Fibroblast of villous mesenchyme (primary cell): ENCODE measurements at regions not wholly inside any gene's neighbourhood (a gene's known extent, or its start where the extent isn't known, plus 50 kb on each side); places are given as distances from the start of the nearest gene placed in this dataset.
"Not testable (repeated sequence)": the region's sequence is repeated elsewhere in the genome, so short reads cannot be mapped to it uniquely, and the experiment has no call there.

Experiments used
- DNase-seq: peaks from one replicate; pipeline ENCODE4 v3.0.0-alpha.2; 2010; ENCODE audit warnings: low read depth
- H3K4me3 ChIP-seq: 2 replicates; pipeline ENCODE4 v1.5.1; 2011; ENCODE audit warnings: low read depth, mild to moderate bottlenecking, low read length
- TF ChIP-seq, protein P1 (sequence below): IDR thresholded peaks from 2 replicates; pipeline ENCODE4 v1.5.1; 2012; ENCODE audit warnings: low read depth, mild to moderate bottlenecking, low read length; ENCODE audit not compliant: insufficient read depth

DNA sequence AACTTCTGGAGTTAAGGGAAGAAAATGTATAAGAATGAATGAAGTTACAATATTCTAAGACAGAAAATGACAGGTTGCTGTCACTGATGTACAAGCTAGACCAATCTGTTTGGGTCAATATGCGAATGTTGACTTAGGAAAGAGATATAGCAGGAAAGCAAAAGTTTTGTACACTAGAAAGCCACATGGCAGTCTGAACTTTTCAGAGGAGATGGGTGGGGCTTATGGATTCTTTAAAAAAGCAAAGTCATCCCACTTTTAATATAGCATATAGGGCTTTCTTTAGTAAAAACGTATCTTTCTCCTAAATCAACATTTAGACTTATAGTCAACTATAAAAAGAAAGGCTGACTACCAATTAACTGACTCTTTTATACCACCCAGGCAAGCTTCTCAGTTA is 381.2 kb downstream of the PTPRC start:
- H3K4me3 ChIP-seq = no peak overlapping the region
- DNase-seq = no peak
- TF ChIP-seq, protein P1, sequence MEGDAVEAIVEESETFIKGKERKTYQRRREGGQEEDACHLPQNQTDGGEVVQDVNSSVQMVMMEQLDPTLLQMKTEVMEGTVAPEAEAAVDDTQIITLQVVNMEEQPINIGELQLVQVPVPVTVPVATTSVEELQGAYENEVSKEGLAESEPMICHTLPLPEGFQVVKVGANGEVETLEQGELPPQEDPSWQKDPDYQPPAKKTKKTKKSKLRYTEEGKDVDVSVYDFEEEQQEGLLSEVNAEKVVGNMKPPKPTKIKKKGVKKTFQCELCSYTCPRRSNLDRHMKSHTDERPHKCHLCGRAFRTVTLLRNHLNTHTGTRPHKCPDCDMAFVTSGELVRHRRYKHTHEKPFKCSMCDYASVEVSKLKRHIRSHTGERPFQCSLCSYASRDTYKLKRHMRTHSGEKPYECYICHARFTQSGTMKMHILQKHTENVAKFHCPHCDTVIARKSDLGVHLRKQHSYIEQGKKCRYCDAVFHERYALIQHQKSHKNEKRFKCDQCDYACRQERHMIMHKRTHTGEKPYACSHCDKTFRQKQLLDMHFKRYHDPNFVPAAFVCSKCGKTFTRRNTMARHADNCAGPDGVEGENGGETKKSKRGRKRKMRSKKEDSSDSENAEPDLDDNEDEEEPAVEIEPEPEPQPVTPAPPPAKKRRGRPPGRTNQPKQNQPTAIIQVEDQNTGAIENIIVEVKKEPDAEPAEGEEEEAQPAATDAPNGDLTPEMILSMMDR = no peak

DNA sequence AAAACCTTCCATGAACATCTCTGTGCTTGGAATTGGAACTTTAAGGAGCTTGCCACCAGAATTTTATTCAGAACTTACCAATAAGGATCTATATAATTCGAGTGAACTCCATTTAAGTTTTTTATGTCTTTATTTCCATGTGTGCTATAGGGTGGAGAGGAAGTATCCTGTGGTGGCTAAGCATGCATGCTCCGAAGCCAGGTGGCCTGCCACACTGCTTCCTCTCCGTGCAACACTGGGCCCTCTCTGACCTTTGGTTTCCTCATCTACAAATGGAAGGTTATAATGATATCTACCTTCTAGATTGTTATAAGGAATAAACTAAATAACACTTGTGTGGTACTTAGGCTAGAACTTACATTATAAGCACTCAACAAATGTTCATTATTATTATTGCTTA is 382.1 kb downstream of the PTPRC start:
- TF ChIP-seq, protein P1 = no peak
- DNase-seq = no peak
- no peak overlapping the region for H3K4me3 ChIP-seq

- TF ChIP-seq, protein P1 = no peak
- DNase-seq = peak; percentile 20
- H3K4me3 ChIP-seq = no peak overlapping the region
These were observed 390.6 kb downstream of the PTPRC start for GRCh38 chr1:199029401-199029800.

DNA sequence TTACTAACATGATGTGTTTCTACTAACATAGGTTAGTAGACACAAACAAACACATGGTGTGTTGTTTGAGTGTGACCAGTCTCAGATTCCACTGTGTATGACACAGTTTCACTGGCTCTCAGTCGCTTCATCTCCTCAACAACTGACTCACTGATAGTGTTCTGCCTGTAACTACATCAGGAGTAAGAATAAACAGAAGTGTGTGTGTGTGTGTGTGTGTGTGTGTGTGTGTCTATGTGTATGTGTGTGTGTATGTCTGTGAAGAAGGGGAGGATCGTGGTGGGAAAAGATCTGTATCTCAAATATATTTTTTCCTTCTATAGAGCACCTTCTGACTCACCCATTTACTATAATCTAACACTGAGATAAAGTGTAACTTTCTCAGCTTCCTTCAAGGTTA is 391.0 kb downstream of the PTPRC start:
- TF ChIP-seq, protein P1 = no peak
- H3K4me3 ChIP-seq = no peak overlapping the region
- peak; percentile 8 for DNase-seq

DNA sequence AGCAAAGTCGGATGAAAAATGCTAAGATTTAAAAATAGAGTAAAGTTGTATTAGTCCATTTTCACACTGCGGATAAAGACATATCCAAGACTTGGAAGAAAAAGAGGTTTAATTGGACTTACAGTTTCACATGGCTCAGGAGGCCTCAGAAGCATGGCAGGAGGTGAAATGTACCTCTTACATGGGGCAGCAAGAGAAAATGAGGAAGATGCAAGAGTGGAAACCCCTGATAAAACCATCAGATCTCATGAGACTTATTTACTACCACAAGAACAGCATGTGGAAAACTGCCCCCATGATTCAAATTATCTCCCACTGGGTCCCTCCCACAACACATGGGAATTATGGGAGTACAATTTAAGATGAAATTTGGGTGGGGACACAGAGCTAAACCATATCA is 391.7 kb downstream of the PTPRC start:
- DNase-seq = not testable (repeated sequence)

DNA sequence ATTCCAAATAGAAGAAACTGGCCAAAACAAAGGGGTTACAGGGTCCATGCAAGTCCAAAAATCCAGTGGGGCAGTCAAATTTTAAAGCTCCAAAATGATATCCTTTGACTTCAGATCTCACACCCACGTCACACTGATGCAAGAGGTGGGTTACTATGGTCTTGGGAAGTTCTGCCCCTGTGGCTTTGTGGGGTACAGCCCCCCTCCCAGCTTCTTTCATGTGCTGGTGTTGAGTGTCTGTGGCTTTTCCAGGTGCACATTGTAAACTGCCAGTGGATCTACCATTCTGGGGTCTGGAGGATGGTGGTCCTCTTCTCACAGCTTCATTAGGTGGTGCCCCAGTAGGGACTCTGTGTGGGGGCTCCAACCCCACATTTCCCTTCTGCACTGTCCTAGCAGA is 392.3 kb downstream of the PTPRC start:
- not testable (repeated sequence) for H3K4me3 ChIP-seq, DNase-seq

More for the DNA sequence above, 391.7 kb downstream of the PTPRC start:
- H3K4me3 ChIP-seq = not testable (repeated sequence)

DNA sequence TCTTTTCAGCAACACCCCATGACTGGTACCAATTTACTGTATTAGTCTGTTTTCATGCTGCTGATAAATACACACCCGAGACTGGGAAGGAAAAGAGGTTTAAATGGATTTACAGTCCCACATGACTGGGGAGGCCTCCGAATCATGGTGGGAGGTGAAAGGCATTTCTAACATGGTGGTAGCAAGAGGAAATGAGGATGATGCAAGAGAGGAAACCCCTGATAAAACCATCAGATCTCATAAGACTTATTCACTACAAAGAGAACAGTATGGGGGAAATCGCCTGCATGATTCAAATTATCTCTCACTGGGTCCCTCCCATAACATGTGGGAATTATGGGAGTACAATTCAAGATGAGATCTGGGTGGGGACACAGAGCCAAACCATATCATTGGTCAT is 393.6 kb downstream of the PTPRC start:
- not testable (repeated sequence) for H3K4me3 ChIP-seq, DNase-seq

- TF ChIP-seq, protein P1 = no peak
- DNase-seq = no peak
- H3K4me3 ChIP-seq = no peak overlapping the region
These were observed 394.8 kb downstream of the PTPRC start for GRCh38 chr1:199033661-199034060.

DNA sequence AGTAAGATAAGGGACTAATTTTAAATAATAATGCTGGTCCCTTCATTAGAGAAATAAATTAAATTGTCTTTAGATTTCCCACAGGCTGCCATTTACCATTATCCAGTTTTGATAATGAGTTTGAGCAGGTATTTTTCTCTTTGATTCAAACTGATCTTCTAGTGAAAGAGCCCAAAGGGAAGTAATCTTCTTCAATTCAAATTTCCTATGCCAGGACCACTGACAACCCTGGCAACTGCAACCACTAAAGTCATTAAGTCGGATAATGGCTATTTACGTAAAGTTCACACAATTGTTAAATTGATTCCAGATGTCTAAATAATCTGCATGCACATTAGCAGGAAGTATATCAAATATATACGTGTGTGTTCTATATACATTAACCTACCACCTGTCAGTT is 399.3 kb downstream of the PTPRC start:
- no peak for DNase-seq
- TF ChIP-seq, protein P1 = no peak
- H3K4me3 ChIP-seq = no peak overlapping the region
